Endodermal cell (in vitro differentiated cells): ENCODE measurements at regions not wholly inside any gene's neighbourhood (a gene's known extent, or its start where the extent isn't known, plus 50 kb on each side); places are given as distances from the start of the nearest gene placed in this dataset.

ENCODE experiments used
- DNase-seq: peaks from one replicate; pipeline ENCODE4 v3.0.0-alpha.2; 2017
- H3K27ac ChIP-seq: 2 replicates; pipeline ENCODE4 v1.5.1; 2013; ENCODE audit warnings: mild to moderate bottlenecking, low read depth, low read length, moderate library complexity
- H3K27me3 ChIP-seq: 2 replicates; pipeline ENCODE4 v1.6.1; 2013; ENCODE audit warnings: mild to moderate bottlenecking, low read length, moderate library complexity; ENCODE audit not compliant: insufficient read depth, control insufficient read depth, poor library complexity, severe bottlenecking
- H3K36me3 ChIP-seq: 2 replicates; pipeline ENCODE4 v1.7.0; 2013; ENCODE audit warnings: mild to moderate bottlenecking, low read length, moderate library complexity; ENCODE audit not compliant: control insufficient read depth, insufficient read depth
- H3K4me1 ChIP-seq: one replicate; pipeline ENCODE4 v1.7.0; 2013; ENCODE audit warnings: low read length; ENCODE audit not compliant: control insufficient read depth, insufficient read depth
- H3K4me3 ChIP-seq: 2 replicates; pipeline ENCODE4 v1.5.1; 2013; ENCODE audit warnings: mild to moderate bottlenecking, low read length, moderate library complexity
- H3K9ac ChIP-seq: 2 replicates; pipeline ENCODE4 v1.6.1; 2013; ENCODE audit warnings: mild to moderate bottlenecking, low read length, moderate library complexity; ENCODE audit not compliant: poor library complexity, severe bottlenecking; ENCODE audit errors: extremely low read depth
- H3K9me3 ChIP-seq: 2 replicates; pipeline ENCODE4 v1.6.1; 2013; ENCODE audit warnings: mild to moderate bottlenecking, low read length, moderate library complexity; ENCODE audit not compliant: control insufficient read depth
- H3K27ac Mint-ChIP-seq: 2 replicates; pipeline ENCODE4 v1.8.0; 2020; ENCODE audit warnings: mixed read lengths
- H3K27me3 Mint-ChIP-seq: 2 replicates; pipeline ENCODE4 v1.8.0; 2021; ENCODE audit warnings: mild to moderate bottlenecking, mixed read lengths; ENCODE audit not compliant: insufficient read depth
- H3K36me3 Mint-ChIP-seq: 2 replicates; pipeline ENCODE4 v1.8.0; 2020; ENCODE audit warnings: low read depth, mixed read lengths
- H3K4me1 Mint-ChIP-seq: 2 replicates; pipeline ENCODE4 v1.8.0; 2020; ENCODE audit warnings: mixed read lengths
- H3K4me3 Mint-ChIP-seq: 2 replicates; pipeline ENCODE4 v1.8.0; 2020; ENCODE audit warnings: mild to moderate bottlenecking, moderate library complexity, mixed read lengths
- H3K9me3 Mint-ChIP-seq: 2 replicates; pipeline ENCODE4 v1.8.0; 2020; ENCODE audit warnings: mild to moderate bottlenecking, mixed read lengths
- CTCF ChIP-seq: fragments of 200-600 bp; sonication (generic); conservative IDR thresholded peaks from 2 replicates; pipeline ENCODE4 v1.5.0; 2021; ENCODE audit warnings: antibody characterized with exemption, mild to moderate bottlenecking
- WGBS, 2 experiments: methylation state at CpG; one replicate each; pipeline versions ENCODE4 v1.1.5 to v1.1.7; 2013; ENCODE audit warnings: missing lambda C conversion rate in 2 of 2, mixed read lengths in 1 of 2; ENCODE audit not compliant: insufficient coverage in 1 of 2, insufficient read length in 1 of 2; 5-methylcytosine and 5-hydroxymethylcytosine counted together

GRCh38 chr9:79953908-79954307, 382.1 kb downstream of the TLE4 start:
- no peak overlapping the region for H3K9ac ChIP-seq
- H3K27me3 ChIP-seq, result no peaks in the 10 kb centered on the region
- H3K27ac ChIP-seq, result no peak overlapping the region
- Mint-ChIP-seq H3K27me3 (no peaks in the 10 kb centered on the region), H3K36me3 (no peaks in the 10 kb centered on the region), H3K4me1 (no peaks in the 10 kb centered on the region), H3K27ac (no peak overlapping the region), H3K9me3 (peaks cover 16% of the 10 kb centered on the region), H3K4me3 (no peak overlapping the region)
- no peaks in the 10 kb centered on the region for H3K9me3 ChIP-seq
- no peak overlapping the region for H3K4me3 ChIP-seq
- DNase-seq, result no peak
- H3K4me1 ChIP-seq, result no peaks in the 10 kb centered on the region
- no peaks in the 10 kb centered on the region for H3K36me3 ChIP-seq
- no peak for TF ChIP-seq CTCF

GRCh38 chr9:79952401-79952800, 380.6 kb downstream of the TLE4 start:
- no peak for TF ChIP-seq CTCF
- no peaks in the 10 kb centered on the region for H3K36me3 ChIP-seq
- H3K27me3 Mint-ChIP-seq, result no peaks in the 10 kb centered on the region
- peaks cover 16% of the 10 kb centered on the region for H3K9me3 Mint-ChIP-seq
- H3K27ac ChIP-seq, result no peak overlapping the region
- no peaks in the 10 kb centered on the region for H3K27me3 ChIP-seq
- H3K9ac ChIP-seq, result no peak overlapping the region
- H3K9me3 ChIP-seq, result no peaks in the 10 kb centered on the region
- no peak overlapping the region for H3K4me3 ChIP-seq
- 80 to 100% methylated on average over 1 to 2 of the region's 2 CpGs for WGBS, 2 experiments
- H3K27ac Mint-ChIP-seq, result no peak overlapping the region
- no peaks in the 10 kb centered on the region for H3K4me1 Mint-ChIP-seq
- no peaks in the 10 kb centered on the region for H3K4me1 ChIP-seq
- H3K4me3 Mint-ChIP-seq, result no peak overlapping the region
- H3K36me3 Mint-ChIP-seq, result no peaks in the 10 kb centered on the region
- no peak for DNase-seq

GRCh38 chr9:79946712-79947111, 374.9 kb downstream of the TLE4 start:
- no peak for DNase-seq
- Histone ChIP-seq H3K4me1 (no peaks in the 10 kb centered on the region), H3K27me3 (no peaks in the 10 kb centered on the region), H3K9me3 (no peaks in the 10 kb centered on the region), H3K36me3 (no peaks in the 10 kb centered on the region), H3K27ac (no peak overlapping the region), H3K9ac (no peak overlapping the region), H3K4me3 (no peak overlapping the region)
- H3K27ac Mint-ChIP-seq, result no peak overlapping the region
- 88% methylated on average over 2 of the region's 2 CpGs; no CpG with 5 or more reads in 1 of the 2 experiments for WGBS, 2 experiments
- H3K4me1 Mint-ChIP-seq, result no peaks in the 10 kb centered on the region
- H3K27me3 Mint-ChIP-seq, result no peaks in the 10 kb centered on the region
- no peaks in the 10 kb centered on the region for H3K36me3 Mint-ChIP-seq
- H3K9me3 Mint-ChIP-seq, result no peaks in the 10 kb centered on the region
- no peak overlapping the region for H3K4me3 Mint-ChIP-seq
- TF ChIP-seq CTCF, result no peak
